ENCODE measurements at regions not wholly inside any gene's neighbourhood (a gene's known extent, or its start where the extent isn't known, plus 50 kb on each side); places are given as distances from the start of the nearest gene placed in this dataset.
A peak's percentile ranks its signal among the peaks of the same experiment; 100 is the strongest.

GRCh38 chr10:90975096-90975495 lies 54.2 kb upstream of the ANKRD1 start:
- no peak overlapping the region for H3K27ac Mint-ChIP-seq
- H3K4me1 Mint-ChIP-seq (ENCODE audit: low read depth) = peaks cover 9% of the 10 kb centered on the region
- ATAC-seq (replicated peaks in 1 of 2) (no peak), DNase-seq (no peak)
- H3K27me3 Mint-ChIP-seq (ENCODE audit: low read depth) = peaks cover 5% of the 10 kb centered on the region
- no peaks in the 10 kb centered on the region for H3K9me3 Mint-ChIP-seq
- H3K4me3 Mint-ChIP-seq = no peak overlapping the region
- H3K36me3 Mint-ChIP-seq (ENCODE audit: insufficient read depth in 2 of 2) = no peaks in the 10 kb centered on the region

GRCh38 chr10:90977162-90977854 lies 56.4 kb upstream of the ANKRD1 start:
- no peaks in the 10 kb centered on the region for H3K9me3 Mint-ChIP-seq
- H3K27me3 Mint-ChIP-seq (ENCODE audit: low read depth) = peaks cover 5% of the 10 kb centered on the region
- ATAC-seq (replicated peaks in 1 of 2) (peak in 1 of 2 donors; percentile 19), DNase-seq (no peak)
- no peaks in the 10 kb centered on the region for H3K36me3 Mint-ChIP-seq (ENCODE audit: insufficient read depth in 2 of 2)
- peaks cover 9% of the 10 kb centered on the region for H3K4me1 Mint-ChIP-seq (ENCODE audit: low read depth)
- no peak overlapping the region for H3K4me3 Mint-ChIP-seq
- no peak overlapping the region for H3K27ac Mint-ChIP-seq

GRCh38 chr10:90977855-90978486 lies 57.1 kb upstream of the ANKRD1 start:
- DNase-seq (no peak), ATAC-seq (replicated peaks in 1 of 2) (no peak)
- no peaks in the 10 kb centered on the region for H3K36me3 Mint-ChIP-seq (ENCODE audit: insufficient read depth in 2 of 2)
- H3K9me3 Mint-ChIP-seq = no peaks in the 10 kb centered on the region
- peaks cover 5% of the 10 kb centered on the region for H3K27me3 Mint-ChIP-seq (ENCODE audit: low read depth)
- H3K27ac Mint-ChIP-seq = no peak overlapping the region
- H3K4me1 Mint-ChIP-seq (ENCODE audit: low read depth) = peaks cover 9% of the 10 kb centered on the region
- H3K4me3 Mint-ChIP-seq = no peak overlapping the region

- Mint-ChIP-seq H3K9me3 (no peaks in the 10 kb centered on the region), H3K4me1 (ENCODE audit: low read depth) (peaks cover 3% of the 10 kb centered on the region), H3K4me3 (no peak overlapping the region), H3K36me3 (ENCODE audit: insufficient read depth in 2 of 2) (no peaks in the 10 kb centered on the region), H3K27ac (no peak overlapping the region), H3K27me3 (ENCODE audit: low read depth) (peaks cover 2% of the 10 kb centered on the region)
- DNase-seq = no peak
- ATAC-seq (replicated peaks in 1 of 2) = no peak
These were observed 61.6 kb upstream of the ANKRD1 start for GRCh38 chr10:90982406-90983008.

- Mint-ChIP-seq H3K9me3 (no peaks in the 10 kb centered on the region), H3K27me3 (ENCODE audit: low read depth) (no peaks in the 10 kb centered on the region), H3K27ac (no peak overlapping the region), H3K36me3 (ENCODE audit: insufficient read depth in 2 of 2) (no peaks in the 10 kb centered on the region), H3K4me1 (ENCODE audit: low read depth) (no peaks in the 10 kb centered on the region), H3K4me3 (no peak overlapping the region)
- DNase-seq (no peak), ATAC-seq (replicated peaks in 1 of 2) (no peak)
These were observed 63.1 kb upstream of the ANKRD1 start for GRCh38 chr10:90983914-90984549.

- ATAC-seq (replicated peaks in 1 of 2) = no peak
- H3K27me3 Mint-ChIP-seq (ENCODE audit: low read depth) = no peaks in the 10 kb centered on the region
- H3K4me3 Mint-ChIP-seq = no peak overlapping the region
- H3K4me1 Mint-ChIP-seq (ENCODE audit: low read depth) = no peaks in the 10 kb centered on the region
- H3K36me3 Mint-ChIP-seq (ENCODE audit: insufficient read depth in 2 of 2) = no peaks in the 10 kb centered on the region
- H3K9me3 Mint-ChIP-seq = no peaks in the 10 kb centered on the region
- H3K27ac Mint-ChIP-seq = no peak overlapping the region
- DNase-seq = no peak
These were observed 64.0 kb upstream of the ANKRD1 start for GRCh38 chr10:90984898-90985297.

GRCh38 chr10:90985321-90985933 lies 64.5 kb upstream of the ANKRD1 start:
- Mint-ChIP-seq H3K4me3 (no peak overlapping the region), H3K4me1 (ENCODE audit: low read depth) (no peaks in the 10 kb centered on the region), H3K36me3 (ENCODE audit: insufficient read depth in 2 of 2) (no peaks in the 10 kb centered on the region), H3K27me3 (ENCODE audit: low read depth) (no peaks in the 10 kb centered on the region), H3K9me3 (no peaks in the 10 kb centered on the region), H3K27ac (no peak overlapping the region)
- DNase-seq = no peak
- no peak for ATAC-seq (replicated peaks in 1 of 2)

GRCh38 chr10:90986136-90986760 lies 65.4 kb upstream of the ANKRD1 start:
- Mint-ChIP-seq H3K4me3 (no peak overlapping the region), H3K27me3 (ENCODE audit: low read depth) (no peaks in the 10 kb centered on the region), H3K36me3 (ENCODE audit: insufficient read depth in 2 of 2) (no peaks in the 10 kb centered on the region), H3K27ac (no peak overlapping the region), H3K9me3 (no peaks in the 10 kb centered on the region), H3K4me1 (ENCODE audit: low read depth) (no peaks in the 10 kb centered on the region)
- DNase-seq (no peak), ATAC-seq (replicated peaks in 1 of 2) (no peak)

GRCh38 chr10:90986870-90987269 lies 66.0 kb upstream of the ANKRD1 start:
- H3K4me3 Mint-ChIP-seq = no peak overlapping the region
- ATAC-seq (replicated peaks in 1 of 2) (no peak), DNase-seq (no peak)
- no peaks in the 10 kb centered on the region for H3K4me1 Mint-ChIP-seq (ENCODE audit: low read depth)
- H3K27ac Mint-ChIP-seq = no peak overlapping the region
- no peaks in the 10 kb centered on the region for H3K36me3 Mint-ChIP-seq (ENCODE audit: insufficient read depth in 2 of 2)
- no peaks in the 10 kb centered on the region for H3K27me3 Mint-ChIP-seq (ENCODE audit: low read depth)
- no peaks in the 10 kb centered on the region for H3K9me3 Mint-ChIP-seq

- H3K9me3 Mint-ChIP-seq = no peaks in the 10 kb centered on the region
- no peak for ATAC-seq (replicated peaks in 1 of 2)
- no peaks in the 10 kb centered on the region for H3K27me3 Mint-ChIP-seq (ENCODE audit: low read depth)
- DNase-seq = no peak
- no peaks in the 10 kb centered on the region for H3K4me1 Mint-ChIP-seq (ENCODE audit: low read depth)
- H3K4me3 Mint-ChIP-seq = no peak overlapping the region
- no peak overlapping the region for H3K27ac Mint-ChIP-seq
- no peaks in the 10 kb centered on the region for H3K36me3 Mint-ChIP-seq (ENCODE audit: insufficient read depth in 2 of 2)
These were observed 66.5 kb upstream of the ANKRD1 start for GRCh38 chr10:90987383-90987782.

GRCh38 chr10:90988024-90988423 lies 67.1 kb upstream of the ANKRD1 start:
- ATAC-seq (replicated peaks in 1 of 2) = no peak
- no peaks in the 10 kb centered on the region for H3K4me1 Mint-ChIP-seq (ENCODE audit: low read depth)
- H3K27me3 Mint-ChIP-seq (ENCODE audit: low read depth) = no peaks in the 10 kb centered on the region

GRCh38 chr10:90988802-90989201 lies 67.9 kb upstream of the ANKRD1 start:
- ATAC-seq (replicated peaks in 1 of 2) (no peak), DNase-seq (no peak)
- Mint-ChIP-seq H3K27ac (no peak overlapping the region), H3K4me1 (ENCODE audit: low read depth) (no peaks in the 10 kb centered on the region), H3K9me3 (no peaks in the 10 kb centered on the region), H3K36me3 (ENCODE audit: insufficient read depth in 2 of 2) (no peaks in the 10 kb centered on the region), H3K27me3 (ENCODE audit: low read depth) (no peaks in the 10 kb centered on the region), H3K4me3 (no peak overlapping the region)

More at GRCh38 chr10:90988024-90988423, 67.1 kb upstream of the ANKRD1 start:
- Mint-ChIP-seq H3K9me3 (no peaks in the 10 kb centered on the region), H3K36me3 (ENCODE audit: insufficient read depth in 2 of 2) (no peaks in the 10 kb centered on the region), H3K4me3 (no peak overlapping the region), H3K27ac (no peak overlapping the region)
- no peak for DNase-seq

- Mint-ChIP-seq H3K9me3 (no peaks in the 10 kb centered on the region), H3K36me3 (ENCODE audit: insufficient read depth in 2 of 2) (no peaks in the 10 kb centered on the region), H3K4me3 (no peak overlapping the region), H3K4me1 (ENCODE audit: low read depth) (no peaks in the 10 kb centered on the region), H3K27me3 (ENCODE audit: low read depth) (no peaks in the 10 kb centered on the region), H3K27ac (no peak overlapping the region)
- DNase-seq (no peak), ATAC-seq (replicated peaks in 1 of 2) (no peak)
These were observed 68.5 kb upstream of the ANKRD1 start for GRCh38 chr10:90989378-90989777.

Data from activated T-cell treated with anti-CD3 and anti-CD28 coated beads, Interleukin-2, amount 50 U/mL, for 72 hours (primary cell).